Astrocyte (in vitro differentiated cells and primary cell): ENCODE measurements at regions not wholly inside any gene's neighbourhood (a gene's known extent, or its start where the extent isn't known, plus 50 kb on each side); places are given as distances from the start of the nearest gene placed in this dataset.

Experiments
- CTCF ChIP-seq: IDR thresholded peaks from 2 replicates; pipeline ENCODE4 v1.5.1; 2011; ENCODE audit warnings: low read depth, mild to moderate bottlenecking, inconsistent platforms, low read length, moderate library complexity; ENCODE audit not compliant: insufficient read depth
- EZH2 ChIP-seq: IDR thresholded peaks from 2 replicates; pipeline ENCODE4 v1.6.1; 2012; ENCODE audit warnings: mild to moderate bottlenecking, low read length, inconsistent platforms; ENCODE audit not compliant: insufficient read depth

- TF ChIP-seq CTCF (no peak), EZH2 (no peak)
These were observed 326.7 kb downstream of the MTX2 start for GRCh38 chr2:176595986-176596385.
